ENCODE measurements at regions not wholly inside any gene's neighbourhood (a gene's known extent, or its start where the extent isn't known, plus 50 kb on each side); places are given as distances from the start of the nearest gene placed in this dataset.

DNA sequence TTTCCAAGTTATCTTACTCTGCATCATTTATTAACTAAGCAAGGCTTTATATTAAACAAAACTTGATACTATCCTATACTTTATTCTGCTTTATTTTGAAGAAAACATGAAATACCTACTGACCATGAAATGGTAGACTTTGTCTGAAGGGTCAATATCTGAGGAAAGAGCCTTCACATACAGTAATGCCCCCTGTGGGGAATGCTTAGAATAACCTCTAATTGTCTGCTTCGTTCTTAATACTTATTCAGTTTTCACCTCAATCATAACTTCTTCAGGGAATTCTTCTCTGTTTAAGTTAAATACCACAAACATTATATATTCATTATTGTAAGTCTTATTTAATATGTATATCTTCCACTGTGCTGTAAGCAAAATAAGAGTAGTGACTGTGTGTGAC is 498.9 kb upstream of the MANEA start:
- no peak for TF ChIP-seq POLR2AphosphoS5 (IDR thresholded peaks at IDR 0.05; ENCODE audit: low read depth)
- TF ChIP-seq, protein P1, sequence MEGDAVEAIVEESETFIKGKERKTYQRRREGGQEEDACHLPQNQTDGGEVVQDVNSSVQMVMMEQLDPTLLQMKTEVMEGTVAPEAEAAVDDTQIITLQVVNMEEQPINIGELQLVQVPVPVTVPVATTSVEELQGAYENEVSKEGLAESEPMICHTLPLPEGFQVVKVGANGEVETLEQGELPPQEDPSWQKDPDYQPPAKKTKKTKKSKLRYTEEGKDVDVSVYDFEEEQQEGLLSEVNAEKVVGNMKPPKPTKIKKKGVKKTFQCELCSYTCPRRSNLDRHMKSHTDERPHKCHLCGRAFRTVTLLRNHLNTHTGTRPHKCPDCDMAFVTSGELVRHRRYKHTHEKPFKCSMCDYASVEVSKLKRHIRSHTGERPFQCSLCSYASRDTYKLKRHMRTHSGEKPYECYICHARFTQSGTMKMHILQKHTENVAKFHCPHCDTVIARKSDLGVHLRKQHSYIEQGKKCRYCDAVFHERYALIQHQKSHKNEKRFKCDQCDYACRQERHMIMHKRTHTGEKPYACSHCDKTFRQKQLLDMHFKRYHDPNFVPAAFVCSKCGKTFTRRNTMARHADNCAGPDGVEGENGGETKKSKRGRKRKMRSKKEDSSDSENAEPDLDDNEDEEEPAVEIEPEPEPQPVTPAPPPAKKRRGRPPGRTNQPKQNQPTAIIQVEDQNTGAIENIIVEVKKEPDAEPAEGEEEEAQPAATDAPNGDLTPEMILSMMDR (IDR thresholded peaks at IDR 0.05; ENCODE audit: insufficient read depth, low read length) = no peak
